DND-41 (cell line): ENCODE measurements at regions not wholly inside any gene's neighbourhood (a gene's known extent, or its start where the extent isn't known, plus 50 kb on each side); places are given as distances from the start of the nearest gene placed in this dataset.
A peak's percentile ranks its signal among the peaks of the same experiment; 100 is the strongest.

Experiments
- ATAC-seq: fragments of 200-7000 bp; cut with Tn5 transposase; 3 replicates; pipeline ENCODE4 v1.9.1; 2021; ENCODE audit warnings: low read depth; ENCODE audit not compliant: insufficient read depth
- DNase-seq: peaks from one replicate; pipeline ENCODE4 v3.0.0-alpha.2; 2020
- H2AFZ ChIP-seq: 2 replicates; pipeline ENCODE4 v1.6.0; 2012; ENCODE audit warnings: low read depth, low read length
- H3K27ac ChIP-seq: 2 replicates; pipeline ENCODE4 v1.5.1; 2012; ENCODE audit warnings: low read length, inconsistent platforms
- H3K27me3 ChIP-seq: fragments of 200-600 bp; sonication (generic); 2 replicates; pipeline ENCODE4 v1.6.0; 2012; ENCODE audit warnings: low read length, mild to moderate bottlenecking, inconsistent platforms; ENCODE audit not compliant: insufficient read depth, poor library complexity
- H3K36me3 ChIP-seq: 2 replicates; pipeline ENCODE4 v1.5.1; 2012; ENCODE audit warnings: low read length, inconsistent platforms; ENCODE audit not compliant: insufficient read depth
- H3K4me1 ChIP-seq: 2 replicates; pipeline ENCODE4 v1.5.1; 2012; ENCODE audit warnings: mild to moderate bottlenecking, low read length; ENCODE audit not compliant: insufficient read depth
- H3K4me2 ChIP-seq: 2 replicates; pipeline ENCODE4 v1.6.0; 2012; ENCODE audit warnings: mild to moderate bottlenecking, moderate library complexity, low read length, inconsistent platforms; ENCODE audit not compliant: insufficient read depth
- H3K4me3 ChIP-seq, 2 experiments: fragments of 200-600 bp in 1 of 2; shearing (Covaris generic) in 1 of 2; 2 replicates each; pipeline ENCODE4 v1.5.1; 2012 to 2016; ENCODE audit warnings: inconsistent platforms in 2 of 2, low read length in 2 of 2, mild to moderate bottlenecking in 2 of 2, low read depth in 1 of 2, moderate library complexity in 1 of 2
- H3K79me2 ChIP-seq: 2 replicates; pipeline ENCODE4 v1.6.0; 2012; ENCODE audit warnings: low read length, inconsistent platforms; ENCODE audit not compliant: insufficient read depth
- H3K9ac ChIP-seq: 2 replicates; pipeline ENCODE4 v1.6.0; 2012; ENCODE audit warnings: low read depth, mild to moderate bottlenecking, inconsistent platforms, low read length, moderate library complexity
- H3K9me3 ChIP-seq: 2 replicates; pipeline ENCODE4 v1.5.1; 2012; ENCODE audit warnings: low read length, moderate library complexity, mild to moderate bottlenecking, inconsistent platforms; ENCODE audit not compliant: insufficient read depth, severe bottlenecking
- H4K20me1 ChIP-seq: 2 replicates; pipeline ENCODE4 v1.6.0; 2012; ENCODE audit warnings: low read length; ENCODE audit not compliant: insufficient read depth
- CTCF ChIP-seq: IDR thresholded peaks from 2 replicates; pipeline ENCODE4 v1.5.1; 2012; ENCODE audit warnings: borderline replicate concordance, low read length, moderate library complexity, mild to moderate bottlenecking; ENCODE audit not compliant: poor library complexity, severe bottlenecking; ENCODE audit errors: extremely low read depth
- EZH2 ChIP-seq: IDR thresholded peaks from 3 replicates; pipeline ENCODE4 v1.6.1; 2012; ENCODE audit warnings: borderline replicate concordance, low read depth, mild to moderate bottlenecking, moderate library complexity, low read length, inconsistent platforms; ENCODE audit not compliant: severe bottlenecking

- Histone ChIP-seq H3K36me3 (no peaks in the 10 kb centered on the region), H4K20me1 (no peaks in the 10 kb centered on the region), H3K79me2 (no peaks in the 10 kb centered on the region), H3K9me3 (no peaks in the 10 kb centered on the region), H3K9ac (no peak overlapping the region), H3K4me1 (peaks cover 14% of the 10 kb centered on the region), H2AFZ (no peak overlapping the region), H3K4me2 (no peak overlapping the region), H3K4me3 (no peak overlapping the region), H3K27me3 (no peaks in the 10 kb centered on the region), H3K27ac (no peak overlapping the region)
- no peak for TF ChIP-seq EZH2
- no peak for TF ChIP-seq CTCF
- no peak for DNase-seq
- no peak for ATAC-seq
Measured at GRCh38 chr6:149162924-149163323, 154.6 kb upstream of the TAB2 start.

- DNase-seq (no peak), ATAC-seq (peak; percentile 21; the same call in 1 of the 3 replicates)
- H3K4me2 ChIP-seq: no peak overlapping the region
- no peaks in the 10 kb centered on the region for H3K9me3 ChIP-seq
- peaks cover 21% of the 10 kb centered on the region for H3K4me1 ChIP-seq
- no peak for TF ChIP-seq CTCF
- no peak for TF ChIP-seq EZH2
- H4K20me1 ChIP-seq: no peaks in the 10 kb centered on the region
- H3K79me2 ChIP-seq: no peaks in the 10 kb centered on the region
- H3K36me3 ChIP-seq: no peaks in the 10 kb centered on the region
- H3K4me3 ChIP-seq: no peak overlapping the region
- H3K27ac ChIP-seq: no peak overlapping the region; the same call in 1 of the 2 replicates
- no peaks in the 10 kb centered on the region for H3K27me3 ChIP-seq
- H3K9ac ChIP-seq: no peak overlapping the region
- no peak overlapping the region; the same call in 1 of the 2 replicates for H2AFZ ChIP-seq
Measured at GRCh38 chr6:149164199-149164750, 153.2 kb upstream of the TAB2 start.

GRCh38 chr6:149166336-149166735 lies 151.2 kb upstream of the TAB2 start:
- DNase-seq (no peak), ATAC-seq (no peak)
- no peak overlapping the region for H3K4me3 ChIP-seq
- TF ChIP-seq EZH2: no peak
- TF ChIP-seq CTCF: no peak
- H3K79me2 ChIP-seq: no peaks in the 10 kb centered on the region
- H3K4me2 ChIP-seq: no peak overlapping the region
- no peaks in the 10 kb centered on the region for H3K9me3 ChIP-seq
- H2AFZ ChIP-seq: no peak overlapping the region
- H3K27me3 ChIP-seq: no peaks in the 10 kb centered on the region
- no peaks in the 10 kb centered on the region for H3K36me3 ChIP-seq
- no peak overlapping the region for H3K27ac ChIP-seq
- H3K4me1 ChIP-seq: peaks cover 23% of the 10 kb centered on the region
- no peak overlapping the region for H3K9ac ChIP-seq
- no peaks in the 10 kb centered on the region for H4K20me1 ChIP-seq

- no peaks in the 10 kb centered on the region for H3K9me3 ChIP-seq
- DNase-seq (peak; percentile 50), ATAC-seq (0 out of 3 replicates have a peak, but pooled peaks have one; percentile 31)
- no peak overlapping the region for H3K4me2 ChIP-seq
- peaks cover 23% of the 10 kb centered on the region for H3K4me1 ChIP-seq
- H3K9ac ChIP-seq: no peak overlapping the region
- H2AFZ ChIP-seq: peak overlapping the region; percentile 12; the same call in 1 of the 2 replicates
- H3K36me3 ChIP-seq: no peaks in the 10 kb centered on the region
- H3K4me3 ChIP-seq: no peak overlapping the region
- H3K27ac ChIP-seq: peak overlapping the region; percentile 52
- TF ChIP-seq CTCF: no peak
- no peak for TF ChIP-seq EZH2
- no peaks in the 10 kb centered on the region for H4K20me1 ChIP-seq
- no peaks in the 10 kb centered on the region for H3K27me3 ChIP-seq
- no peaks in the 10 kb centered on the region for H3K79me2 ChIP-seq
Measured at GRCh38 chr6:149166747-149167146, 150.8 kb upstream of the TAB2 start.
